H1 (cell line): ENCODE measurements at regions not wholly inside any gene's neighbourhood (a gene's known extent, or its start where the extent isn't known, plus 50 kb on each side); places are given as distances from the start of the nearest gene placed in this dataset.

Experiments
- CTCF ChIA-PET: fragments of 300-600 bp; sonication (Branson Sonifier 250); formaldehyde crosslinking; loops from one replicate; lab custom pipeline; 2021; ENCODE audit not compliant: partially characterized antibody; lab: Charles Lee
- POLR2A ChIA-PET: fragments of 300-600 bp; sonication (Branson Sonifier 250); formaldehyde crosslinking; loops from one replicate; lab custom pipeline; 2021; ENCODE audit warnings: inconsistent platforms; ENCODE audit not compliant: partially characterized antibody; lab: Charles Lee
- DNase-seq, 2 experiments: peaks; one replicate each; pipeline versions ENCODE4 v3.0.0 to v3.0.0-alpha.2; 2010 to 2022; ENCODE audit warnings: low spot score in 2 of 2, low read depth in 1 of 2, mixed read lengths in 1 of 2
- FAIRE-seq: peaks from 2 replicates; lab custom pipeline; 2011; peaks lifted over from hg19 to GRCh38; lab: Jason Lieb, UNC
- H2AFZ ChIP-seq: 2 replicates; pipeline ENCODE4 v1.8.1; 2012; ENCODE audit warnings: low read length, inconsistent platforms
- H2AK5ac ChIP-seq: 2 replicates; pipeline ENCODE4 v1.6.1; 2013; ENCODE audit warnings: low read depth, low read length
- H2BK120ac ChIP-seq: replicated peaks from 2 replicates; pipeline ENCODE3; 2013; ENCODE audit warnings: low read depth, low read length, inconsistent platforms
- H2BK12ac ChIP-seq: 2 replicates; pipeline ENCODE4 v1.6.1; 2013; ENCODE audit warnings: low read depth, low read length
- H2BK15ac ChIP-seq: 2 replicates; pipeline ENCODE4 v1.6.1; 2013; ENCODE audit warnings: low read length
- H2BK20ac ChIP-seq: 2 replicates; pipeline ENCODE4 v1.6.1; 2013; ENCODE audit warnings: low read length
- H2BK5ac ChIP-seq: 2 replicates; pipeline ENCODE4 v1.6.1; 2013; ENCODE audit warnings: low read depth, low read length
- H3K14ac ChIP-seq: 2 replicates; pipeline ENCODE4 v1.6.1; 2013; ENCODE audit warnings: inconsistent platforms; ENCODE audit not compliant: insufficient read length
- H3K18ac ChIP-seq: 2 replicates; pipeline ENCODE4 v1.6.1; 2013; ENCODE audit warnings: low read length; ENCODE audit errors: extremely low read depth
- H3K23ac ChIP-seq: 2 replicates; pipeline ENCODE4 v1.6.1; 2013; ENCODE audit warnings: inconsistent platforms; ENCODE audit not compliant: insufficient read length
- H3K23me2 ChIP-seq: 2 replicates; pipeline ENCODE4 v1.6.1; 2013; ENCODE audit warnings: low read depth, low read length
- H3K27ac ChIP-seq: 2 replicates; pipeline ENCODE4 v1.6.1; 2011; ENCODE audit warnings: low read depth, low read length, inconsistent platforms
- H3K27me3 ChIP-seq, 4 experiments: replicated peaks in 1 of 4; 1 replicate in 1 of 4; 2 replicates in 3 of 4; pipeline versions ENCODE4 v1.6.1 to v1.8.1; 2011 to 2013; ENCODE audit warnings: low read length in 3 of 4, mild to moderate bottlenecking in 3 of 4, inconsistent platforms in 2 of 4, mixed read lengths in 2 of 4, moderate library complexity in 1 of 4; ENCODE audit not compliant: control insufficient read depth in 3 of 4, insufficient read depth in 3 of 4; ENCODE audit errors: extremely low read depth in 1 of 4
- H3K36me3 ChIP-seq, 4 experiments: 2 replicates each; pipeline versions ENCODE4 v1.6.1 to v1.8.1; 2011 to 2013; ENCODE audit warnings: mild to moderate bottlenecking in 4 of 4, low read length in 3 of 4, moderate library complexity in 2 of 4, control low read depth in 1 of 4, inconsistent platforms in 1 of 4; ENCODE audit not compliant: insufficient read depth in 4 of 4, control insufficient read depth in 2 of 4
- H3K4ac ChIP-seq: replicated peaks from 2 replicates; pipeline ENCODE3; 2013; ENCODE audit warnings: low read length, low read depth, mixed read lengths, inconsistent platforms; ENCODE audit not compliant: insufficient read length
- H3K4me1 ChIP-seq, 4 experiments: replicated peaks in 1 of 4; 1 replicate in 1 of 4; 2 replicates in 3 of 4; pipeline versions ENCODE4 v1.6.1 to v1.8.1; 2011 to 2013; ENCODE audit warnings: low read length in 3 of 4, inconsistent platforms in 2 of 4, mixed read lengths in 1 of 4; ENCODE audit not compliant: insufficient read depth in 4 of 4, control insufficient read depth in 3 of 4
- H3K4me2 ChIP-seq, 2 experiments: 2 replicates each; pipeline versions ENCODE4 v1.6.1 to v1.8.1; 2011 to 2013; ENCODE audit warnings: low read depth in 2 of 2, low read length in 2 of 2, control low read depth in 1 of 2, inconsistent platforms in 1 of 2, mild to moderate bottlenecking in 1 of 2; ENCODE audit not compliant: insufficient read depth in 1 of 2
- H3K4me3 ChIP-seq, 4 experiments: fragments of 200-600, 300-600 bp in 1 of 4; sonication (generic), shearing (Covaris generic), sonication (Bioruptor Twin) in 1 of 4; 2 replicates each; pipeline versions ENCODE4 v1.5.1 to v1.8.1; 2011 to 2016; ENCODE audit warnings: low read length in 4 of 4, low read depth in 3 of 4, control low read depth in 2 of 4, inconsistent platforms in 2 of 4, mild to moderate bottlenecking in 2 of 4, mixed read lengths in 1 of 4, moderate library complexity in 1 of 4; ENCODE audit not compliant: insufficient read depth in 2 of 4; ENCODE audit errors: extremely low read depth in 1 of 4
- H3K56ac ChIP-seq: replicated peaks from 2 replicates; pipeline ENCODE3; 2013; ENCODE audit warnings: low read depth, mild to moderate bottlenecking, mixed read lengths, low read length, inconsistent platforms; ENCODE audit not compliant: insufficient read length
- H3K79me1 ChIP-seq: 2 replicates; pipeline ENCODE4 v1.6.1; 2013; ENCODE audit warnings: low read depth, low read length, control low read depth
- H3K79me2 ChIP-seq, 2 experiments: 2 replicates each; pipeline versions ENCODE4 v1.6.1 to v1.8.1; 2012 to 2013; ENCODE audit warnings: low read length in 2 of 2, mild to moderate bottlenecking in 2 of 2, inconsistent platforms in 1 of 2; ENCODE audit not compliant: insufficient read depth in 2 of 2, control insufficient read depth in 1 of 2
- H3K9ac ChIP-seq, 4 experiments: replicated peaks in 1 of 4; 1 replicate in 1 of 4; 2 replicates in 3 of 4; pipeline versions ENCODE4 v1.6.1 to v1.8.1; 2011 to 2013; ENCODE audit warnings: low read depth in 3 of 4, low read length in 3 of 4, control low read depth in 2 of 4, mild to moderate bottlenecking in 2 of 4, moderate library complexity in 2 of 4, inconsistent platforms in 1 of 4; ENCODE audit errors: extremely low read depth in 1 of 4
- H3K9me3 ChIP-seq, 2 experiments: 2 replicates each; pipeline versions ENCODE4 v1.6.1 to v1.8.1; 2012 to 2013; ENCODE audit warnings: mild to moderate bottlenecking in 2 of 2, moderate library complexity in 2 of 2, control low read depth in 1 of 2, inconsistent platforms in 1 of 2, low read depth in 1 of 2, low read length in 1 of 2, mixed read lengths in 1 of 2; ENCODE audit not compliant: insufficient read depth in 2 of 2
- H4K20me1 ChIP-seq, 2 experiments: replicated peaks in 1 of 2; 2 replicates each; pipeline versions ENCODE3 to v1.8.1; 2011 to 2013; ENCODE audit warnings: inconsistent platforms in 2 of 2, low read length in 2 of 2, mild to moderate bottlenecking in 1 of 2; ENCODE audit not compliant: insufficient read depth in 2 of 2, control insufficient read depth in 1 of 2
- H4K5ac ChIP-seq: 2 replicates; pipeline ENCODE4 v1.6.1; 2013; ENCODE audit warnings: low read length, low read depth, mixed read lengths, inconsistent platforms; ENCODE audit not compliant: insufficient read length
- H4K8ac ChIP-seq: 2 replicates; pipeline ENCODE4 v1.8.0; 2013; ENCODE audit warnings: mild to moderate bottlenecking, moderate library complexity, low read length, inconsistent platforms; ENCODE audit not compliant: insufficient read depth; ENCODE audit errors: extremely low read depth
- H4K91ac ChIP-seq: replicated peaks from 2 replicates; pipeline ENCODE3; 2013; ENCODE audit warnings: low read length, mixed read lengths, inconsistent platforms; ENCODE audit not compliant: insufficient read length
- CBX5 ChIP-seq: fragments of 300-800, 300-1000 bp; sonication (generic); IDR thresholded peaks from 2 replicates; pipeline ENCODE4 v1.7.1; 2016; ENCODE audit warnings: antibody characterized with exemption, low read length, low read depth
- CTCF ChIP-seq, 3 experiments: IDR thresholded peaks; 1 replicate in 2 of 3; 2 replicates in 1 of 3; pipeline versions ENCODE4 v1.5.1 to v1.6.1; 2011; ENCODE audit warnings: low read length in 3 of 3, mild to moderate bottlenecking in 3 of 3, inconsistent platforms in 2 of 3, low read depth in 1 of 3, moderate library complexity in 1 of 3; ENCODE audit not compliant: insufficient read depth in 1 of 3; ENCODE audit errors: control extremely low read depth in 1 of 3
- RAD21 ChIP-seq, 2 experiments: IDR thresholded peaks in 1 of 2; conservative IDR thresholded peaks in 1 of 2; 2 replicates each; pipeline ENCODE4 v1.6.1; 2011; ENCODE audit warnings: low read depth in 2 of 2, low read length in 2 of 2, improper control_type of control experiment in 1 of 2, inconsistent platforms in 1 of 2, mild to moderate bottlenecking in 1 of 2, moderate library complexity in 1 of 2
- SP1 ChIP-seq: IDR thresholded peaks from 2 replicates; pipeline ENCODE4 v1.6.1; 2011; ENCODE audit warnings: low read depth, low read length
- TEAD4 ChIP-seq: IDR thresholded peaks from 2 replicates; pipeline ENCODE4 v1.6.1; 2012; ENCODE audit warnings: low read depth, low read length, inconsistent platforms, mixed read lengths
- WGBS, 2 experiments: shearing (Covaris generic) in 1 of 2; methylation state at CpG; one replicate each; pipeline versions ENCODE4 v1.1.6 to v1.1.7; 2013 to 2015; ENCODE audit warnings: low lambda C conversion rate in 2 of 2, mixed read lengths in 2 of 2, inconsistent platforms in 1 of 2, low coverage in 1 of 2, missing lambda C conversion rate in 1 of 2; ENCODE audit not compliant: insufficient replicate concordance in 2 of 2, insufficient coverage in 1 of 2, insufficient read length in 1 of 2; ENCODE audit errors: extremely low coverage in 1 of 2, missing lambda C conversion rate in 1 of 2; 5-methylcytosine and 5-hydroxymethylcytosine counted together

- no peaks in the 10 kb centered on the region for H3K36me3 ChIP-seq
- H2BK20ac ChIP-seq: no peak overlapping the region
- H3K18ac ChIP-seq: no peak overlapping the region; the same call in 1 of the 2 replicates
- H3K4me1 ChIP-seq: peaks cover 6 to 28% (median 18%) of the 10 kb centered on the region in 4 experiments
- H2BK5ac ChIP-seq: no peak overlapping the region
- no peaks in the 10 kb centered on the region for H4K20me1 ChIP-seq
- H3K14ac ChIP-seq: no peak overlapping the region
- CTCF ChIA-PET: no interaction called here
- H3K23ac ChIP-seq: no peak overlapping the region
- H3K27ac ChIP-seq: no peak overlapping the region
- H2BK12ac ChIP-seq: no peak overlapping the region; the same call in 1 of the 2 replicates
- no peak overlapping the region for H4K91ac ChIP-seq
- H2BK120ac ChIP-seq: no peak overlapping the region
- no peak overlapping the region for H3K4me3 ChIP-seq
- H3K4ac ChIP-seq: no peak overlapping the region
- no peaks in the 10 kb centered on the region for H3K79me1 ChIP-seq
- H3K9ac ChIP-seq: no peak overlapping the region
- H3K23me2 ChIP-seq: no peaks in the 10 kb centered on the region; the same call in 1 of the 2 replicates
- H2AK5ac ChIP-seq: no peak overlapping the region
- WGBS, 2 experiments: 87% methylated on average over 11 of the region's 11 CpGs; no CpG with 5 or more reads in 1 of the 2 experiments
- H4K8ac ChIP-seq: no peak overlapping the region
- TF ChIP-seq TEAD4 (0 out of 2 replicates have a peak, but pooled peaks have one; percentile 19), RAD21 (IDR thresholded peaks at IDR 0.05 in 1 of 2, conservative IDR thresholded peaks at IDR 0.05 in 1 of 2; ENCODE audit: low read depth in 2 of 2, low read length in 2 of 2) (no peak), CBX5 (no peak), CTCF (IDR thresholded peaks at IDR 0.05; ENCODE audit: control extremely low read depth in 1 of 3, insufficient read depth in 1 of 3, low read depth in 1 of 3, low read length in 3 of 3) (no peak), SP1 (no peak)
- TF ChIP-seq, all 59 proteins: peak for 1
- H2BK15ac ChIP-seq: 0 out of 2 replicates have a peak overlapping the region, but pooled peaks have one; percentile 5
- H2AFZ ChIP-seq: no peak overlapping the region
- FAIRE-seq (no peak), DNase-seq (peak in 1 of 2 experiments; percentile 46)
- POLR2A ChIA-PET: no interaction called here
- no peaks in the 10 kb centered on the region for H3K79me2 ChIP-seq
- H4K5ac ChIP-seq: no peak overlapping the region
- H3K4me2 ChIP-seq: no peak overlapping the region
- H3K9me3 ChIP-seq: peaks cover 0 to 5% of the 10 kb centered on the region in 2 experiments; a peak in 1 of 4 replicates
- no peaks in the 10 kb centered on the region; a peak in 2 of 7 replicates for H3K27me3 ChIP-seq
- H3K56ac ChIP-seq: no peak overlapping the region
Measured at GRCh38 chr10:131647789-131648188, 253.0 kb upstream of the PPP2R2D start.
